Hepatocyte (in vitro differentiated cells): ENCODE measurements at regions not wholly inside any gene's neighbourhood (a gene's known extent, or its start where the extent isn't known, plus 50 kb on each side); places are given as distances from the start of the nearest gene placed in this dataset.

Source experiments
- CTCF ChIP-seq: fragments of 200-600 bp; sonication (generic); IDR thresholded peaks from 2 replicates; pipeline ENCODE4 v1.5.1; 2016; ENCODE audit warnings: antibody characterized with exemption, mild to moderate bottlenecking; ENCODE audit not compliant: poor library complexity
- EZH2 ChIP-seq: fragments of 200-600 bp; sonication (generic); IDR thresholded peaks from 2 replicates; pipeline ENCODE4 v1.6.1; 2016; ENCODE audit warnings: antibody characterized with exemption, mild to moderate bottlenecking, borderline replicate concordance

- peak; percentile 27 for TF ChIP-seq CTCF
- no peak for TF ChIP-seq EZH2
Measured at GRCh38 chr12:74849801-74850200, 312.2 kb downstream of the ATXN7L3B start.
